GM21723 (cell line): ENCODE measurements at regions not wholly inside any gene's neighbourhood (a gene's known extent, or its start where the extent isn't known, plus 50 kb on each side); places are given as distances from the start of the nearest gene placed in this dataset.

Source experiments
- ATAC-seq: cut with Tn5 transposase; IDR thresholded peaks from one replicate; pipeline ENCODE4 v1.9.1; 2021; ENCODE audit warnings: mild to moderate bottlenecking, moderate library complexity; ENCODE audit not compliant: unreplicated experiment

DNA sequence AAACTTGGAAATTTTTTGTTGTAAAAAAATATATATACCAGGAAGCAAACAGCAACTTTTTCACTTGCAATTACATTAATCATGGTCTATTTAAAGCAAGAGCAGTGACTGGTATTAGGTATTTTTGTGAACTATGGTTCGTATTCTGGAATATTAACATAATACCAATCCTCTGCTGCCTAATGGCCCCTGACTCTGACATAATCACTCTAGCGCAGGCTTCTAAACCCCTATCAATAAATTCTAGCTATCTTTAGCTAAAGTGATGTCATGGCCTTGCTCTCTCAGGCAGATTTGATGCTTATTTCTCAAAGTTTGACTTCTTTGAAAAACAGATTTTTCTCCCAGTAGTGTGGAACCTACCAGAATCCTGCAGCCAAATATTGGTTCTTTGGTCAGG is 808.3 kb downstream of the VGLL3 start:
- ATAC-seq, result no peak

DNA sequence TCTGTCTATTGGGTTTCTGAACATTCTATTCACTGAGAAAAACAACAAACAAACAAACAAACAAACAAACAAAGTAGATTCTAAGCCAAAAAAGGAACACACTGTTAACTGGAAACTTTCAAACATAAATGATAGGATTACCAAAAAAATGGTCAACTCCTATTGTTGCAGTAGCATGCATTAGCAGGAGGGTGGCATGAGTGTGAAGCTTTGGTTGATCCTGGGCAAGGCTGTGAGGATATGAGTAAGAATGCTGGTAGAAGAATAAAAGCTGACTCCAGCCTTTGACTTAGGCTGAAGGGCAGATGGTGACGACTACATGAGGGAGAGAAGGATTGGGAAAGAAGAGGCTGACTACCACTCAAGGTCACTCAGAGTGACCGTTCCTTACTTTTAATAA is 810.3 kb downstream of the VGLL3 start:
- ATAC-seq, result no peak

DNA sequence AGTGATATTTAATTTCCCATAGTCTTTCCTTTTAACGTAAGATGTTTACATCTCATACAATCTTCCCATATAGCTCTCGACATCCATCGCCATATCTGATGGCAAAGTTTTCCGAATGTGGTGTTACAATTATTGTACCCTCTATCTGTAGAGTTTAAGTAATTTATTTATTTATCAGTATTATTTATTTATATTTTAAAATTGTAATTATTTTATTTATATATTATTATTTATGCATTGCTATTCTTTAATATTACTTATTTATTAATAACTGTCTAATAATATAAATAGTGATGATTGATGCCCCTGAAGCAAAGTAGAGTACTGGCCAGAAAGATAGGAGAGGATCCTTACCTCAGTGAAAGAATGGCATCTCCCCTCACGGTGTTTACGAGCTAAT is 812.9 kb downstream of the VGLL3 start:
- ATAC-seq, result no peak

- ATAC-seq, result no peak
Observed at GRCh38 chr3:86176445-86176784, 814.5 kb downstream of the VGLL3 start.

DNA sequence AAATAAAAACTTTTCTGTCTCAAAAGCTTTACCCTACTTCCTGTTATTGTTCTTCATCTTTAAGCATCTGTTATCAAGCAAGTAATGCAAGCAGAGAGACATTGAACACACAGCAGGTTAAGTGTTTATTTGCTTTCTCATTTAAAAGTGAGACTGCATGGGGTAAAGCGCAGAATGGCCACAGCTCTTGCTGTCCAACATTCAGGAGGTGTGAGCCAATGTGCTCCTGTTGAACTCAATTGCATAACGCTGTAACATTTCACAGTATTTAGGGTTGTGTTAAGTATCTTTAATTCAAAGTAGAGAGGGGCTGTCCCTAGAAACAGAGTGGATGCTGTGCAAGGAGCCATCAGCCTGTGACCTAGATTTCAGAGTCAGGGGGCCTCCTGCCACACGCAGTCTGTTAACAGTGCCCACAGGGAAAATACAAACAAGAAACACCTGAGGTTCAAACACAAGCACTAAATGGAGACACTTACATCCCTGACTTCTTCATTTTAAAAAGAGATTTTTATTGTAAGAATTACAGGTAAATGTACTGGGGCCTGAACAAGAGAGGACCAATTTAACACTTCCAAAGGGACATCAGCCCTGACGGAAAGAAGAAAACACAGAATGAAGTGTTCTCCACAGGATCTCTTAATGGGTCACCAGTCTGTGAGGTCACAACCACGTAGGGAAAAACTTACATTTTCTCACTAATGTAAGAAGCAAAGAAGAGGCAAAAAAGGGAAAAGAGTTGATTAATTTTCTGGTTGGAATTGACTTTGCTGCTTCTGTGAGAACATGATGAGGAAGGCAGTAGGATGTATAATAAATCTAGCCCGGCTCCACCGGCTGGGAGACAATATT is 815.1 kb downstream of the VGLL3 start:
- ATAC-seq, result no peak

GRCh38 chr3:86175051-86175536 is 815.9 kb downstream of the VGLL3 start:
- no peak for ATAC-seq

- ATAC-seq, result no peak
Observed at GRCh38 chr3:86173401-86173800, 817.5 kb downstream of the VGLL3 start.

DNA sequence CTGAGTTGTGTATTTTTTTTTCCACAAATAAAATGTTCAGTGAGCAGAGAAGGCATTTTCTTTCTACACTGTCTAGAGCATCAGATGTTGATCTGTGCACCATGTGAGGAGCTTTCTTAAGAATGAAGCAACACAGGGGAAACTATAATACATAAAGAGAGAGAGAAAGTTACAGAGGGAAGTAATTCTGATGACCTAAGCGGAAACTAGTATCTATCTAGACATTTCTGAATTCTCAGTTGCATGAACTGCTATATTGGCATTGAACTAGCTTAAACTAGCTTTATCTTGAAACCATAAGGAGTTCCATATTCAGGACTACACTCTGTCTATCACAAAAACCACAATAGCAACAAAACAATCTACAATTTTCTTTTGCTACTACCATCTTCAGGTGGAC is 822.4 kb downstream of the VGLL3 start:
- ATAC-seq, result no peak

DNA sequence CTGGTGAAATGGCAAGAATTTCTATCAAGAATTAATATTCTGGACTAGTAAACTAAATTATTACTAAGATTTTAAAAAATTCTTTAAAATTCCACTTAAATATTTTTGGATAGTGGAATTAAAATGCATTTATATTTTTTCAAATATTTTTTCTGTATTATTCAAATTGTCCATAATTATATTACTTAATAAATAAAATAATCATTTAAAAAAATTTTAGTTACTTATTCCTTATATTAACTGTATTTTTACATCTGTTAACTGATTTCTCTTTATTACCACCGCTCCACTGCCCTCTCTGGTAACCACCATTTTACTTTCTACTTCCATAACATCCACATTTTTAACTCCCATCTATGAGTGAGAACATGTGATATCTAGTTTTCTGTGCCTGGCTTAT is 828.4 kb downstream of the VGLL3 start:
- no peak for ATAC-seq

DNA sequence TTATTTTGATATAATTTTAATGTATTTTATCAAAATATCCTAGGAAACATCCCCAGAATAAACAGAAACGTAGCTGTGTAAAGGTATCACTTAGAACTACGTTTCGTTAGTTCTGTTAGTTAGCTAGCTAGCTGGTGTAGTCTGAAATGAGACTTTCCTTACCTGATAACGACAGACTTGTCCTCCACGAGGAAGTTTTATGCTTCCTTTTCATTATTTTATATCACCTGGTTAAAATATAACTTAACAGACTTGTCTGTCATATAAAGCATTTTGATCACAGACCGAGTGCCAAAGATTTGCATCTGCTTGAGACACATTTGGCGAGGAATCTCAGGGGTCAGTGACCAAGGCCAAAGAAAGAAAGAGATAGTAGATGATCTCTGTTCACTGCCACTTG is 829.5 kb downstream of the VGLL3 start:
- no peak for ATAC-seq

- ATAC-seq, result no peak
Observed at GRCh38 chr3:86152620-86153019, 838.3 kb downstream of the VGLL3 start.

GRCh38 chr3:86149054-86149453 is 841.9 kb downstream of the VGLL3 start:
- ATAC-seq, result no peak

GRCh38 chr3:86147119-86147518 is 843.8 kb downstream of the VGLL3 start:
- ATAC-seq, result no peak

GRCh38 chr3:86126552-86126951 is 864.4 kb downstream of the VGLL3 start:
- no peak for ATAC-seq
